H1 (cell line): ENCODE measurements at regions not wholly inside any gene's neighbourhood (a gene's known extent, or its start where the extent isn't known, plus 50 kb on each side); places are given as distances from the start of the nearest gene placed in this dataset.

Experiments
- PHF8 ChIP-seq: fragments of 200-600 bp; sonication (generic); conservative IDR thresholded peaks from 2 replicates; pipeline ENCODE4 v1.7.1; 2012; ENCODE audit warnings: low read depth, mild to moderate bottlenecking, inconsistent platforms, low read length, moderate library complexity
- RBBP5 ChIP-seq: IDR thresholded peaks from 2 replicates; pipeline ENCODE4 v1.7.1; 2012; ENCODE audit warnings: low read depth, mild to moderate bottlenecking, inconsistent platforms, low read length, moderate library complexity, borderline replicate concordance
- RFX5 ChIP-seq: IDR thresholded peaks from 2 replicates; pipeline ENCODE4 v1.6.1; 2011; ENCODE audit warnings: low read depth, low read length, improper control_type of control experiment, borderline replicate concordance

- TF ChIP-seq PHF8 (no peak), RFX5 (no peak), RBBP5 (no peak)
- TF ChIP-seq, all 59 proteins: peak for 0
Measured at GRCh38 chr18:34128436-34128835, 96.3 kb downstream of the NOL4 start (continued).
